Naive B cell (primary cell): ENCODE measurements at regions not wholly inside any gene's neighbourhood (a gene's known extent, or its start where the extent isn't known, plus 50 kb on each side); places are given as distances from the start of the nearest gene placed in this dataset.
"Not testable (repeated sequence)": the region's sequence is repeated elsewhere in the genome, so short reads cannot be mapped to it uniquely, and the experiment has no call there.

Experiments
- ATAC-seq, 2 donors: fragments of 150-1000 bp; cut with Tn5 transposase; 2 replicates each; pipeline ENCODE4 v1.10.0; 2021; ENCODE audit warnings: low read depth in 2 of 2, mild to moderate bottlenecking in 2 of 2, moderate library complexity in 2 of 2
- DNase-seq: peaks from one replicate; pipeline ENCODE4 v3.0.0; 2022
- H3K27ac Mint-ChIP-seq, 6 donors: one replicate each; pipeline ENCODE4 v1.8.0; 2020 to 2022; ENCODE audit warnings: mild to moderate bottlenecking in 6 of 6, mixed read lengths in 6 of 6, moderate library complexity in 5 of 6, inconsistent platforms in 2 of 6
- H3K27me3 Mint-ChIP-seq, 3 donors: one replicate each; pipeline ENCODE4 v1.8.0; 2021 to 2022; ENCODE audit warnings: mixed read lengths in 3 of 3, mild to moderate bottlenecking in 1 of 3
- H3K36me3 Mint-ChIP-seq, 2 donors: one replicate each; pipeline ENCODE4 v1.8.0; 2020 to 2022; ENCODE audit warnings: mixed read lengths in 2 of 2, inconsistent platforms in 1 of 2, mild to moderate bottlenecking in 1 of 2
- H3K4me1 Mint-ChIP-seq, 3 donors: one replicate each; pipeline ENCODE4 v1.8.0; 2020 to 2022; ENCODE audit warnings: mixed read lengths in 3 of 3, inconsistent platforms in 1 of 3, mild to moderate bottlenecking in 1 of 3, moderate library complexity in 1 of 3
- H3K4me3 Mint-ChIP-seq, 8 donors: one replicate each; pipeline ENCODE4 v1.8.0; 2020 to 2022; ENCODE audit warnings: mild to moderate bottlenecking in 8 of 8, mixed read lengths in 8 of 8, moderate library complexity in 8 of 8, inconsistent platforms in 2 of 8
- H3K9me3 Mint-ChIP-seq, 7 donors: one replicate each; pipeline ENCODE4 v1.8.0; 2020 to 2022; ENCODE audit warnings: mixed read lengths in 7 of 7, mild to moderate bottlenecking in 5 of 7, inconsistent platforms in 2 of 7, moderate library complexity in 1 of 7

- ATAC-seq (no peak), DNase-seq (no peak)
- H3K27me3 Mint-ChIP-seq = no peaks in the 10 kb centered on the region
- no peaks in the 10 kb centered on the region for H3K4me1 Mint-ChIP-seq
- no peak overlapping the region for H3K27ac Mint-ChIP-seq
- peaks cover 0 to 6% (median 4%) of the 10 kb centered on the region in 7 donors for H3K9me3 Mint-ChIP-seq
- H3K36me3 Mint-ChIP-seq = no peaks in the 10 kb centered on the region
- no peak overlapping the region for H3K4me3 Mint-ChIP-seq
These were observed 579.6 kb downstream of the AMY1C start for GRCh38 chr1:104329278-104329677.

- Mint-ChIP-seq H3K9me3 (peaks cover under 1 to 16% (median 11%) of the 10 kb centered on the region in 7 donors), H3K4me3 (no peak overlapping the region), H3K27me3 (no peaks in the 10 kb centered on the region), H3K4me1 (no peaks in the 10 kb centered on the region), H3K36me3 (no peaks in the 10 kb centered on the region), H3K27ac (no peak overlapping the region)
- DNase-seq = no peak
- no peak for ATAC-seq
These were observed 582.1 kb downstream of the AMY1C start for GRCh38 chr1:104331763-104332162.

- not testable (repeated sequence) for H3K4me1 Mint-ChIP-seq, H3K36me3 Mint-ChIP-seq, H3K27ac Mint-ChIP-seq, DNase-seq, H3K27me3 Mint-ChIP-seq, ATAC-seq, H3K4me3 Mint-ChIP-seq
- H3K9me3 Mint-ChIP-seq = peaks cover 7 to 19% (median 14%) of the 10 kb centered on the region in 7 donors
These were observed 588.2 kb downstream of the AMY1C start for GRCh38 chr1:104337927-104338326.

DNA sequence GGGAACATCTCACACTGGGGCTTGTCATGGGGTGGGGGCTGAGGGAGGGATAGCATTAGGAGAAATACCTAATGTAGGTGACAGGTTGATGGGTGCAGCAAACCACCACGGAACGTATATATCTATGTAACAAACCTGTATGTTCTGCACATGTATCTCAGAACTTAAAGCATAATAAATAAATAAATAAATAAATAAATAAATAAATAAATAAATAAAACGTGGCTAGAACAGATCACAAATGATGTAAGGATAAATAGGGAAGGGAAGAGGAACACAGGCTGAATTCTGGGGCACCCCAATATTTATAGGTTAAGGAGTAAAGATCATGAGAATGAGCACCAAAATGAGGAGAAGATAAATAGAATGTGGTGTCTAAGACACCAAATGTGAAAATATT is 592.2 kb downstream of the AMY1C start:
- DNase-seq (no peak), ATAC-seq (no peak)
- H3K27me3 Mint-ChIP-seq = no peaks in the 10 kb centered on the region
- peaks cover 7 to 28% (median 10%) of the 10 kb centered on the region in 7 donors for H3K9me3 Mint-ChIP-seq
- H3K4me3 Mint-ChIP-seq = no peak overlapping the region
- no peaks in the 10 kb centered on the region for H3K36me3 Mint-ChIP-seq
- no peak overlapping the region for H3K27ac Mint-ChIP-seq
- H3K4me1 Mint-ChIP-seq = no peaks in the 10 kb centered on the region

- DNase-seq (no peak), ATAC-seq (no peak)
- Mint-ChIP-seq H3K27me3 (no peaks in the 10 kb centered on the region), H3K27ac (no peak overlapping the region), H3K4me3 (no peak overlapping the region), H3K9me3 (peaks cover 0 to 14% (median 3%) of the 10 kb centered on the region in 7 donors), H3K4me1 (no peaks in the 10 kb centered on the region), H3K36me3 (no peaks in the 10 kb centered on the region)
These were observed 598.6 kb downstream of the AMY1C start for GRCh38 chr1:104348277-104348676.

GRCh38 chr1:104353580-104353979 is 603.9 kb downstream of the AMY1C start:
- DNase-seq (no peak), ATAC-seq (no peak)
- no peaks in the 10 kb centered on the region for H3K27me3 Mint-ChIP-seq
- peaks cover 0 to 4% (median 0%) of the 10 kb centered on the region in 7 donors for H3K9me3 Mint-ChIP-seq
- no peak overlapping the region for H3K4me3 Mint-ChIP-seq
- no peaks in the 10 kb centered on the region for H3K4me1 Mint-ChIP-seq
- no peak overlapping the region for H3K27ac Mint-ChIP-seq
- no peaks in the 10 kb centered on the region for H3K36me3 Mint-ChIP-seq

DNA sequence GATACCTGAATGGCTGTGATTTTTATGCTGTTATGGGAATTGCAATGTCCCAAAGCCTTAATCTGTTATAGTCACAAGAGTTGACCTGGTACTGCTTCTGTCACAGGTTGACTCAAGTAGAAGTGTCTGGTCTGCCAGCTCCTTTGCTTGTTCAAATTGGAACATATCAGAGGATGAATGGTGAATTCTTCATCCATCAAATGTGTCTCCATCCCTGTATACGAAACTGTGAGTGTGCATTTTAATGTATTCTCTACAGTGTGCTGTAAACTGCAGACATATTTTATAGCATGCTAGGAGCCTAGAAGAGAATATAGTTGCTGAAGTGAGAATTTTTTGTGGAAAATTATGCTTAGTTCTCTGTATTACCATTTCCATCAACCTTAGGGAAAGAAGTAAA is 608.4 kb downstream of the AMY1C start:
- Mint-ChIP-seq H3K9me3 (peaks cover 0 to 7% (median 1%) of the 10 kb centered on the region in 7 donors), H3K4me1 (no peaks in the 10 kb centered on the region), H3K27ac (no peak overlapping the region), H3K27me3 (no peaks in the 10 kb centered on the region), H3K36me3 (no peaks in the 10 kb centered on the region), H3K4me3 (no peak overlapping the region)
- no peak for DNase-seq
- ATAC-seq = no peak

DNA sequence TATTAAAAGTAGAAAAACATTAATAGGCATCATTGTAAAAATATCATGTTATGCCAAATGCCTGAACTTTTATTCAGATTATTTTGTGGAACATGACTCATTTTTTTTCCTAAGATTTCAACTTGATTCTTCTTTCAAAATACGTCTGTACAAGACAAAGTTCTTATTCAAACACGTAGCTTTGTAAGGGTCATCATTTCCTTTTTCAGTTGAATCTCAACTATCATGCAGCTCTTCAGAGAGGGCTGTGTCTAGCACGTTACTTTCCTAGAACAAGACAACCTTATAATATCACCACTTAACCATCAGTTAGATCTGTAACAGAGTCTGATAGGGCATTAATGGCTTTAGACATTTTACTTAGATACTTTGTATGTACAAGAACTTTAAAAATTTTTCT is 608.9 kb downstream of the AMY1C start:
- Mint-ChIP-seq H3K4me1 (no peaks in the 10 kb centered on the region), H3K36me3 (no peaks in the 10 kb centered on the region), H3K27me3 (no peaks in the 10 kb centered on the region), H3K9me3 (peaks cover 0 to 7% (median 1%) of the 10 kb centered on the region in 7 donors), H3K4me3 (no peak overlapping the region), H3K27ac (no peak overlapping the region)
- ATAC-seq (no peak), DNase-seq (no peak)

GRCh38 chr1:104378414-104378813 is 628.7 kb downstream of the AMY1C start:
- H3K27me3 Mint-ChIP-seq = no peaks in the 10 kb centered on the region
- no peak overlapping the region for H3K27ac Mint-ChIP-seq
- no peak for DNase-seq
- no peaks in the 10 kb centered on the region for H3K4me1 Mint-ChIP-seq
- ATAC-seq = no peak
- H3K9me3 Mint-ChIP-seq = peaks cover under 1 to 16% (median 4%) of the 10 kb centered on the region in 7 donors
- no peak overlapping the region for H3K4me3 Mint-ChIP-seq
- no peaks in the 10 kb centered on the region for H3K36me3 Mint-ChIP-seq

- Mint-ChIP-seq H3K27ac (no peak overlapping the region), H3K4me1 (no peaks in the 10 kb centered on the region), H3K4me3 (no peak overlapping the region), H3K36me3 (no peaks in the 10 kb centered on the region), H3K9me3 (peaks cover 0 to 13% (median under 1%) of the 10 kb centered on the region in 7 donors), H3K27me3 (no peaks in the 10 kb centered on the region)
- DNase-seq = no peak
- no peak for ATAC-seq
These were observed 630.3 kb downstream of the AMY1C start for GRCh38 chr1:104380003-104380402.

DNA sequence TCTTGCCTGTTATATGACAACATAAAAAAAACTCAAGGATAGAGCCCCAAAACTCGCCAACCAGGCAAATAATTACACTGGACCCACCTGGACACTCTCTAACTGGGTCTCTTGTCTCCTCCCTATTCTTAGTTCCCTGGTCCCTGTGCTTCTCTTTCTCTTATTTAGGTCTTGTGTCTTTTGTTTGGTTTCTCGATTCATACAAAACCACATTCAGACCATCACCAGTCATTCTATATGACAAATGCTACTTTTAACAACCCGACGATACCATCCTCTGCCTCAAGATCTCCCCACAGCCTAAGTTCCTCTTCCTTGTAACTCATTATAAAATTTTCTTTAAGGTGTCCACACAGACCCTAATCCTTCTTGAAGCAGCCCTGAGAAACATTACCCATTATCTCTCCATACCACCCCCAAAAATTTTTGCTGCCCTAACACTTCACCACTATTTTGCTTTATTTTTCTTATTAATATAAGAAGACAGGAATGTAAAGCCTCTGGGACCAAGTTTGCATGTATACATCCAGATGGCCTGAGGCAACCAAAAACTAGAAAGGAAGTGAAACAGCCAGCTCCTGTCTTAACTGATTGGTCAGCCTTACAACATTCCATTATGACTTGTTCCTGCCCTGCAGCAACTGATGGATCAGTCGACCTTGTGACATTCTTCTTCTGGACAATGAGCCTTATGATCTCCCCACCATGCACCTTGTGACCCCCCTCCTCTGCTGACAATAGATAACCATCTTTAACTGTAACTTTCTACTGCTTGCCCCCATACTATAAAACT is 638.2 kb downstream of the AMY1C start:
- Mint-ChIP-seq H3K36me3 (no peaks in the 10 kb centered on the region), H3K4me1 (no peaks in the 10 kb centered on the region), H3K9me3 (peaks cover 0 to 7% (median 0%) of the 10 kb centered on the region in 7 donors), H3K27ac (no peak overlapping the region), H3K4me3 (no peak overlapping the region), H3K27me3 (no peaks in the 10 kb centered on the region)
- ATAC-seq (no peak), DNase-seq (no peak)

DNA sequence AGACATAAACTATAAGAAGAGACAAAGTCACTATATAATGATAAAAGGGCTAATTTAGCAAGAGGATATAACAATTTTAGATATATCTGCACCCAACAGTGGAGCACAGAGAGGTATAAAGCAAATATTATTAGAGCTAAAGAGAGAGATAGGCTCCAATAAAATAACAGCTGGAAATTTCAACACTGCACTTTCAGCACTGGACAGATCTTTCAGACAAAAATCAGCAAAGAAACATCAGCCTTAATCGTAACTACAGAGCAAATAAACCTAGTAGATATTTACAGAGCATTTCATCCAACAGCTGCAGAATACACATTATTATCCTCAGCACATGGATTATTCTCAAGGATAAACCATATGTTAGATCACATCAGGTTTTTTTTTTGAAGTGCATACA is 642.9 kb downstream of the AMY1C start:
- Mint-ChIP-seq H3K4me1 (no peaks in the 10 kb centered on the region), H3K9me3 (peaks cover 0 to 13% (median 5%) of the 10 kb centered on the region in 7 donors), H3K27ac (no peak overlapping the region), H3K36me3 (no peaks in the 10 kb centered on the region), H3K27me3 (no peaks in the 10 kb centered on the region), H3K4me3 (no peak overlapping the region)
- ATAC-seq (no peak), DNase-seq (no peak)

- Mint-ChIP-seq H3K36me3 (no peaks in the 10 kb centered on the region), H3K27ac (no peak overlapping the region), H3K9me3 (peaks cover 0 to 4% (median under 1%) of the 10 kb centered on the region in 7 donors), H3K4me3 (no peak overlapping the region), H3K27me3 (no peaks in the 10 kb centered on the region), H3K4me1 (no peaks in the 10 kb centered on the region)
- DNase-seq (no peak), ATAC-seq (no peak)
These were observed 652.5 kb downstream of the AMY1C start for GRCh38 chr1:104402178-104402577.

DNA sequence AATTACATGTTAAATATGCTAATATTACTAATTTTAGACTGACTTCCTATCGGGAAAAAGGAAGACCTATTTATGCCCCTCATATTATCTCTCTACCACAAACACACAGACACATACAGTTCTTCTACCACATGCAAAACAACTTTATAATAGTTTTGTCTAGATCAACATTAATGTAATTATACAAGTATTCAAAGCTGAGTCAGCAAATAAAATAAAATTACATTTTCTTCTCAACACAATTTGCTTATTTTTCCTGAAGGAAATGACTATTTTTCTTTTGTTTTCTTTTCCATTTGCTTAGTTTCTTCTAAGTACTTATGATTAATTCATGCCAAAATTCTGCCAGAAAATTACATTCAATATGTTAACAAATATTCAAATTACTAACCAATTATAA is 654.2 kb downstream of the AMY1C start:
- no peak for ATAC-seq
- Mint-ChIP-seq H3K27ac (no peak overlapping the region), H3K9me3 (peaks cover 0 to 6% (median 1%) of the 10 kb centered on the region in 7 donors), H3K36me3 (no peaks in the 10 kb centered on the region), H3K4me1 (no peaks in the 10 kb centered on the region), H3K27me3 (no peaks in the 10 kb centered on the region), H3K4me3 (no peak overlapping the region)
- no peak for DNase-seq
